ENCODE measurements at regions not wholly inside any gene's neighbourhood (a gene's known extent, or its start where the extent isn't known, plus 50 kb on each side); places are given as distances from the start of the nearest gene placed in this dataset.
"Not testable (repeated sequence)": the region's sequence is repeated elsewhere in the genome, so short reads cannot be mapped to it uniquely, and the experiment has no call there.

- H3K4me3 ChIP-seq (ENCODE audit: low read depth, low read length), result no peak overlapping the region
- peak; percentile 78 for DNase-seq (ENCODE audit: low read depth)
- TF ChIP-seq, protein P1, sequence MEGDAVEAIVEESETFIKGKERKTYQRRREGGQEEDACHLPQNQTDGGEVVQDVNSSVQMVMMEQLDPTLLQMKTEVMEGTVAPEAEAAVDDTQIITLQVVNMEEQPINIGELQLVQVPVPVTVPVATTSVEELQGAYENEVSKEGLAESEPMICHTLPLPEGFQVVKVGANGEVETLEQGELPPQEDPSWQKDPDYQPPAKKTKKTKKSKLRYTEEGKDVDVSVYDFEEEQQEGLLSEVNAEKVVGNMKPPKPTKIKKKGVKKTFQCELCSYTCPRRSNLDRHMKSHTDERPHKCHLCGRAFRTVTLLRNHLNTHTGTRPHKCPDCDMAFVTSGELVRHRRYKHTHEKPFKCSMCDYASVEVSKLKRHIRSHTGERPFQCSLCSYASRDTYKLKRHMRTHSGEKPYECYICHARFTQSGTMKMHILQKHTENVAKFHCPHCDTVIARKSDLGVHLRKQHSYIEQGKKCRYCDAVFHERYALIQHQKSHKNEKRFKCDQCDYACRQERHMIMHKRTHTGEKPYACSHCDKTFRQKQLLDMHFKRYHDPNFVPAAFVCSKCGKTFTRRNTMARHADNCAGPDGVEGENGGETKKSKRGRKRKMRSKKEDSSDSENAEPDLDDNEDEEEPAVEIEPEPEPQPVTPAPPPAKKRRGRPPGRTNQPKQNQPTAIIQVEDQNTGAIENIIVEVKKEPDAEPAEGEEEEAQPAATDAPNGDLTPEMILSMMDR (conservative IDR thresholded peaks at IDR 0.05; ENCODE audit: low read depth, low read length), result no peak
Measured at GRCh38 chr13:49859560-49859959, 67.1 kb upstream of the KPNA3 start.

DNA sequence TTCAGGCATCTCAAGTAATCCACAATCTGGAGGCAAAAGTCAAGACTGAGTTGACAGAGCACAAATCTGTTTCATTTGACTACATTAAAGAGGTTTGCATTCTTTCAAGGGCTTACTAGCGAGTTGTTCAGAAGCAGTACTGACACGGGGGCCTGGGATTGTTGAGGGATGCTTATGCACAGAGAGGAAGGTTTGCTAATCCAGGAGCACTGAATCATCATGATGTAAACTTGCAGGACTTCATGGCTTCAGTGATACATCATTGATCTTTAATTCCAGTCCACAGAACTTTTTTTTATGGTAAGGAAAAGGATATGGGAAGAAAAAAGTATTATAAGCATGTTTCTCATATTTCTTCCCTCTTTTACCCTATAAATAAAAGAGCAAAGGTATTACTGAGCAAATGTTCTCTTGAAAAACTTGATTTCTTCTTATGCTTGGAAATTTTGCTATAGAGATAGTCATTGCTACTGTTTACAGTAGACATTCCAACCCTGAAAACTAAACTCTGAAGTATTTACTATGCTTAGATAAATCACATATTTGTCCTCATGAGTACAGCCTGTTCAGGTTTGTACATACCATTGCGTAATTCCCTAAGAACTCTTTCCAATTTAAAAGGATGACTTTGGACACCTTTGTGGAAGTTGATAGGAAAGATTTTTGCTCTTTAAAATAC lies 65.8 kb upstream of the KPNA3 start:
- no peak overlapping the region for H3K4me3 ChIP-seq (ENCODE audit: low read depth, low read length)
- TF ChIP-seq, protein P1 (conservative IDR thresholded peaks at IDR 0.05; ENCODE audit: low read depth, low read length), result no peak
- DNase-seq (ENCODE audit: low read depth), result peak; percentile 98

DNA sequence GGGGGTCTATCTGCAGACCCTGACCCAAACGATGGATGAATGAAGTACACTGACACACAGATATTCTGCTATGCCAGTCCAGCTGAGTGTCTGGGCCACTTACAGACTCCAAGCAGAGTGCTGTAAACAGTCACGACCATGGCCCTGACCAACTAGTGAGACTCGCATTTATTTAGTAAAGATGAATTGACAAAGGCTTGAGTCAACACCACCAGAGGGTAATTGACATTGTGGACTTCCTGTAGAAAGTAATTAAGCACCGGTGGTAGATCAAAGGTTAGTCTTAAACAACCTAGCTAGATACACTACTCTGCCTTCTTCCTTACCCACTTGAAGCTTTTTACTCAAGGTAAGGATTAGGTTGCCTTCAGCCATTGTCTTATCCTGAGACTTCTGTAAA lies 63.4 kb upstream of the KPNA3 start:
- DNase-seq (ENCODE audit: low read depth), result no peak
- TF ChIP-seq, protein P1 (conservative IDR thresholded peaks at IDR 0.05; ENCODE audit: low read depth, low read length), result no peak
- H3K4me3 ChIP-seq (ENCODE audit: low read depth, low read length), result no peak overlapping the region

GRCh38 chr13:49853535-49853934 lies 61.1 kb upstream of the KPNA3 start:
- DNase-seq (ENCODE audit: low read depth), result no peak
- H3K4me3 ChIP-seq (ENCODE audit: low read depth, low read length), result no peak overlapping the region
- TF ChIP-seq, protein P1 (conservative IDR thresholded peaks at IDR 0.05; ENCODE audit: low read depth, low read length), result no peak

DNA sequence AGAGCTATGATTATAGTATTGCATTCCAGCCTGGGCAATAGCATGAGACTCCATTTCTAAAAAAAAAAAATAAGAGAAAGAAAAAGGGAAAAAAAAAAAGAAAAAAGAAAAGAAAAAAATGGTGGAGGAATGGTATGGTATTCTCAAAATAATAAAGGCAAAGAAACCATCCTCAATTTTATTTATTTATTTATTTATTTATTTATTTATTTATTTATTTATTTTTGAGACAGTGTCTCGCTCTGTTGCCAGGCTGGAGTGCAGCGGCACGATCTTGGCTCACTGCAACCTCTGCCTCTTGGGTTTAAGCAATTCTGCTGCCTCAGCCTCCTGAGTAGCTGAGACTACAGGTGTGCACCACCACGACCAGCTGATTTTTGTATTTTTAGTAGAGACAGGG lies 60.0 kb upstream of the KPNA3 start:
- not testable (repeated sequence) for H3K4me3 ChIP-seq (ENCODE audit: low read depth, low read length); DNase-seq (ENCODE audit: low read depth)

GRCh38 chr13:49844181-49844580 lies 51.7 kb upstream of the KPNA3 start:
- TF ChIP-seq, protein P1 (conservative IDR thresholded peaks at IDR 0.05; ENCODE audit: low read depth, low read length), result no peak
- no peak for DNase-seq (ENCODE audit: low read depth)
- no peak overlapping the region for H3K4me3 ChIP-seq (ENCODE audit: low read depth, low read length)
